ENCODE measurements at regions not wholly inside any gene's neighbourhood (a gene's known extent, or its start where the extent isn't known, plus 50 kb on each side); places are given as distances from the start of the nearest gene placed in this dataset.

GRCh38 chrX:22365460-22365859, 92.7 kb downstream of the CBLL2 start:
- TF ChIP-seq, protein P1, sequence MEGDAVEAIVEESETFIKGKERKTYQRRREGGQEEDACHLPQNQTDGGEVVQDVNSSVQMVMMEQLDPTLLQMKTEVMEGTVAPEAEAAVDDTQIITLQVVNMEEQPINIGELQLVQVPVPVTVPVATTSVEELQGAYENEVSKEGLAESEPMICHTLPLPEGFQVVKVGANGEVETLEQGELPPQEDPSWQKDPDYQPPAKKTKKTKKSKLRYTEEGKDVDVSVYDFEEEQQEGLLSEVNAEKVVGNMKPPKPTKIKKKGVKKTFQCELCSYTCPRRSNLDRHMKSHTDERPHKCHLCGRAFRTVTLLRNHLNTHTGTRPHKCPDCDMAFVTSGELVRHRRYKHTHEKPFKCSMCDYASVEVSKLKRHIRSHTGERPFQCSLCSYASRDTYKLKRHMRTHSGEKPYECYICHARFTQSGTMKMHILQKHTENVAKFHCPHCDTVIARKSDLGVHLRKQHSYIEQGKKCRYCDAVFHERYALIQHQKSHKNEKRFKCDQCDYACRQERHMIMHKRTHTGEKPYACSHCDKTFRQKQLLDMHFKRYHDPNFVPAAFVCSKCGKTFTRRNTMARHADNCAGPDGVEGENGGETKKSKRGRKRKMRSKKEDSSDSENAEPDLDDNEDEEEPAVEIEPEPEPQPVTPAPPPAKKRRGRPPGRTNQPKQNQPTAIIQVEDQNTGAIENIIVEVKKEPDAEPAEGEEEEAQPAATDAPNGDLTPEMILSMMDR (IDR thresholded peaks at IDR 0.05 in 2 of 3, conservative IDR thresholded peaks at IDR 0.05 in 1 of 3; ENCODE audit: control insufficient read depth in 2 of 3, extremely low read depth in 1 of 3, insufficient read depth in 1 of 3, low read depth in 3 of 3, low read length in 3 of 3): no peak
- TF ChIP-seq POLR2A (IDR thresholded peaks at IDR 0.05; ENCODE audit: low read depth, low read length): no peak
- no peak for TF ChIP-seq SMAD1 (IDR thresholded peaks at IDR 0.05; ENCODE audit: low read depth, partially characterized antibody)
- no peak for TF ChIP-seq NFIC (IDR thresholded peaks at IDR 0.05; ENCODE audit: low read depth, low read length)
- no peak for TF ChIP-seq MXI1 (IDR thresholded peaks at IDR 0.05; ENCODE audit: low read depth, low read length)
- no peak for TF ChIP-seq NFYB (IDR thresholded peaks at IDR 0.05; ENCODE audit: insufficient read depth, low read depth, low read length)
- TF ChIP-seq USF2 (IDR thresholded peaks at IDR 0.05; ENCODE audit: borderline replicate concordance, low read depth, low read length): no peak
- no peak for TF ChIP-seq ELK1 (IDR thresholded peaks at IDR 0.05; ENCODE audit: low read depth, low read length)
- TF ChIP-seq REST (IDR thresholded peaks at IDR 0.05; ENCODE audit: low read depth, low read length): no peak
